ENCODE measurements at regions not wholly inside any gene's neighbourhood (a gene's known extent, or its start where the extent isn't known, plus 50 kb on each side); places are given as distances from the start of the nearest gene placed in this dataset.
"Not testable (repeated sequence)": the region's sequence is repeated elsewhere in the genome, so short reads cannot be mapped to it uniquely, and the experiment has no call there.

DNA sequence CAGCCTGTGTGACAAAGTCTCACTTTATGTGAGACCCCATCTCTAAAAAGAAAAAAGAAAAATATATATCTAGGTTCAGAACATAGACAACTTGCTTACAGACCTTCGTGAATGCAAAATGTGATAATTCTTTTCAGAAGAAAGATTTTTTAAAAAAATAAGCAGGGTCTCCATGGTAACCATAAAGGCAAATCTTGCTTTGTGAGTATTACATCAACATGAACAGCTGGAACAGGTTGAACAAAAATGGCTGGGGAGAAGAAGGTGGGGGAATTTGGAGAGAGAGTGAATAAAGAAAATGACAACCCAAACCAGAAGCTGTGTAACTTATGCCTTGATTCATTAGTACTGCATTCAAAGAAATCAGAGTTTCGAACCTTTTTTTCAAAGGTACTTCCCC lies 125.2 kb upstream of the RAP2B start:
- FAIRE-seq, result no peak

DNA sequence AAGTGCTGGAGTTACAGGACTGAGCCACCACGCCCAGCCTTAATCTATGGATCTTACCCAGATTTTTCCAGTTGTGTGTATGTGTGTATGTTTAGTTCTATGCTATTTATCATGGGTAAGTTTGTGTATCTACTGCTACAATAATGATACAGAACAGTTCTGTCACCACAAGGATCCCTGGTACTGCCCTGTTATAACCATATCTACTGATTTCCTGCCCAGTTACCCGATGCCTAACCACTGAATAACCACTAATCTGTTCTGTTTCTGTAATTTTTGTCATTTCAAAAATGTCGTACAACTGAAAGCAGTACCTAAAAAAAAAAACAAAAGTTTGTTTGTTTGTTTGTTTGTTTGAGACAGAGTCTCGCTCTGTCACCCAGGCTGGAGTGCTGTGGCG lies 123.7 kb upstream of the RAP2B start:
- no peak for FAIRE-seq

DNA sequence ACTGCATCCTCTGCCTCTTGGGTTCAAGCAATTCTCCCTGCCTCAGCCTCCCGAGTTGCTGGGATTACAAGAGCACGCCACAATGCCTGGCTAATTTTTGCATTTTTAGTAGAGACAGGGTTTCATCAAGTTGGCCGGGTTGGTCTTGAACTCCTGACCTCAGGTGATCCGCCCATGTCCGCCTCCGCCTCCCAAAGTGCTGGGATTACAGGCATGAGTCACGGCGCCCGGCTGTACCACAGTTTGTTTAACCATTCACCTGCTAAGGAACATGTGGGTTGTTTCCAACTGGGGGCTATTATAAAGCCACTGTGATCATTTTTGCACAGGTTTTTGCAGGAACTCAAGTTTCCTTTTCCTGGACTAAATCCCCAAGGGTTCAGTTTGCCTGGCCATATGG lies 123.2 kb upstream of the RAP2B start:
- FAIRE-seq, result no peak

DNA sequence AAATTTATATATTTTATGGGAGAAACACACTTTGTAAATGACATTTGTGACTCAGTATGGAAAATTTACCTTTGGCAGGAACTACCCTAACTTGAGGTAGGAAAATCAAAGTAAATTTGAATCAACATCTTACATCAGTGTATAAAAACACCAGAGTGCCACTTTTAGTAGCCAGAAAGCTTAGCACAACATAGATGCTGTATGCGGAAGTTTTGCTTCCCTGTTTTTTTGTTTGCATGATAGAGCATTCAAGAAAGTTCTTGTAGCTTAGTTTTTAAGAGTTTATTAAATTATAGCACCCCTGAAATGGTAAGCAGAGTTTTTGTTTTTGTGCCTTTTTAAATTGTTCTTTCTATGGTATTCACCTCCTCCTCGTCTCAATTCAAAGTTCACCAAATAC lies 120.8 kb upstream of the RAP2B start:
- no peak for FAIRE-seq

DNA sequence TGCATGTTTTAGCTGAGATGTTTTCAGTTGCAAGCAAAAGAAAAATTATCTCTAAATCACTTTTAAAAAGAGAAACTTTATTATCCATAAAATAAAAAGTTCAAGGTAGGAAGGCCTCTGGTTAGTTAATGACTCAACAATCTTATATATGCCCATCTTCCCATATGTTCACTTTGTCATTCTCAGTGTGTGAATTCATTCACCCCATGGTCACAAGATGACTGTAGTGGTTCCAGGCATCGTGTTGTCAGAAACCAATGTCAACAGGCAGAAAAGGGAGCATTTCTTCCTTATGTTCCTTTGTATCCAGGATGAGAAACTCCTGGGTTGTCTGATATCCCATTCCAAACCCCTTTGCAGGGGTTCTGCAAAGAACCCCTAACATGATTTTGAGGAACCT lies 119.9 kb upstream of the RAP2B start:
- FAIRE-seq, result no peak

DNA sequence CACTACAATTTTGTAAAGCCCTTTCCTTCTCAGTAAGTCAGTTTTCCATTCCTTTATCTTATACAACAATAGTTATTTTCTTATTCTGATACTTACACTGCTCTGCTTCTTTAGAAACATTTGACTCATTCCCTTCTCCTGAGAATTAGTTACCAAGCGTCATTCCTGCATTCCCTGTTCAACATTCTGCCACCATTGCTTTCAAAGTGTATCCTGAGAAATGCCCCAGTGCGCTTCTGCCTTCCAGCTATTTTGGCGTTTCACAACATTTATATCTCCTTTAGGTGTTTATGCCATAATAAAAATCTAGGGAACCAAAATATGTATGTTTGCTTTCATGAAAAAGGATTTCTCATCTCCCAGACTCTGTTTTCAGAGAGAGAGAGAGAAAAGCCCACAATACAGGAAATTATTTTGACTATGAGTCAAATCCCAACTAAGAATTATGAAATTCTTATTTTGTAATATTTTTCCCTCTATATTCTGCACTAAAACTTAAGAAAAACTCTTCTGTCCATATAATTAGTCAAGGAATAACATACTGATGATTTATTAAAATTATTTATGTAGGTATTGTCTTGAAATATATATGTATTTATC lies 118.2 kb upstream of the RAP2B start:
- FAIRE-seq, result no peak

DNA sequence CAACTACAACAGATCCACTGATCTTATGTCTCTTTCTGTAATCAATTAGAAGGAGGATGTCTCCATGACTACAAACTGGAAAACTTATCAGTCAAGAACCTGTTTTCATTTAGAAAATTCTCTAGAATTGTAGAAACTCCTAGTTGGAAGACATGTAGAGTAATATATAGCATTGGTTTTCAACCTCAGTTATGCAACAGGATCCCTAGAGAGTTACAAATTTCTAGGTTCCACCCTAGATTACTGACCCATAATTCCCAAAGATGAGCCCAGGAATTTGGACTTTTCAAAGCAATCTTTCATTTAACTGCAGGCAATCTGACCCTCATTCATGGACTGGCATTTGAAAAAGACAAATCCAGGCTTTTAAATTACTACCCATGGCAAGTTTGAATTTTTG lies 116.9 kb upstream of the RAP2B start:
- FAIRE-seq, result no peak

DNA sequence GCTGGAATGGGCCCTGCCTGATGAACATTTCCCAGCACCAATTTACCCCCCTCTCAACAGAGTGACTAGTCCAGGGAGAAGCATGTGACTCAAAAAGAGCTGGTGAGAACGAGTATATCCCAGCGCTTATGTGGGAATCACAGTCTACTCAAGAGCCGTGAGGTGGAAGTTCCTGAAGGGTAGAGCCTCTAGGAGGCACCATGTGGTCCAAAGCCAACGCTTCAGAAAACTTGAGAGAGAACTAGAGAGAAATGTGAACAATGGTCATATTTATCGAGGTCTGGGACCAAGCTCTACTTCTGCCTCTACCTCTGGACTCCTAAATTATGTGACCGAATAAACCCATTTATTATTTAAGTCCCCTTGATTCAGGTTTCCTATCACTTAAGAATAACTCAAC lies 111.0 kb upstream of the RAP2B start:
- no peak for FAIRE-seq

DNA sequence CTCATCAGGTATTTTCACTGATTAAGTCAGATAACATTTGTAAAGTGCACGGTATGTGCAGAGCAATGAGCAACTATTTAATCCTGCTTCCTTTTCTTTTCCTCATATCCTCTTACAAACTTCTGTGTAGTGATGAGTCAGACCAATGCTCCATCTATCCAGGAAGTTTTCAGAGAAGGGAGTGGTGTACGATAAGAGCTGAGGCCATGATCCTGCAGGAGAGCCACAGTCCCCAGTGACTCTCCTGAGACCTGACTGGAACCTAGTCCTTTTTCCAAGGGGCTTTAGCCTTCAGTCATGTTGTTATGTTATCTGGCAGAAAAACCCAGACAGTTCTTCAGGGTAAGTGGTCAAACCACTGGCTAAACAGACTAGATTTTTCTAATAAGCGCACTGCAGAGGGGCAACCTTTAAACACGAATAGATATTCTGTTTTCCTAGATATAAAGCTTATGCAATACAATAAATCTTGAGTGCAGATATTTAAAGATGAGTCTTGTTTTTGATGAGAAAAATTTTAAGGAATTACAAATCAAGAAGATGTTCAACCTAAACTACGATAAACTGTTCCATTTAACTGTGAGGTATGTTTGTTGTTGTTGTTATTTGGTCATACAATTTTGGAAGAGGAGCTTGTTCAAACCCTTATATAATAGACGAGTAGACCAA lies 110.5 kb upstream of the RAP2B start:
- FAIRE-seq, result no peak

DNA sequence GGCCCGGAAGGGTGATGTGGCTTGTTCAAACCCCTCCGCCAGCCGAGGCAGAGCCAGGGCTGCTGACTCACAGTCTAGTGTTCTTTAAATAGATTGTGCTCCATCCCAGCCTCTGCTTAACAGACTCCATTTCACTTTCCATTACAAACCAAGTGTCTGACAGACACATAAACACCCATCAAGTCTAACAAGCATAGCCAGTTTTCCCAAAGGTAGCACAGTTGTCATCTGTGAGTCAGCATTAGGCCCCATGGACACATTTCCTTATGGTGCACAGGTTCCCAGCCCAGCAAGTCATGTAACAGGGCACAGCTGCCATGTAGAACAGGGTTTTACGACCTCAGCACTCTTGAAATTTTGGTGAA lies 109.9 kb upstream of the RAP2B start:
- FAIRE-seq, result no peak

DNA sequence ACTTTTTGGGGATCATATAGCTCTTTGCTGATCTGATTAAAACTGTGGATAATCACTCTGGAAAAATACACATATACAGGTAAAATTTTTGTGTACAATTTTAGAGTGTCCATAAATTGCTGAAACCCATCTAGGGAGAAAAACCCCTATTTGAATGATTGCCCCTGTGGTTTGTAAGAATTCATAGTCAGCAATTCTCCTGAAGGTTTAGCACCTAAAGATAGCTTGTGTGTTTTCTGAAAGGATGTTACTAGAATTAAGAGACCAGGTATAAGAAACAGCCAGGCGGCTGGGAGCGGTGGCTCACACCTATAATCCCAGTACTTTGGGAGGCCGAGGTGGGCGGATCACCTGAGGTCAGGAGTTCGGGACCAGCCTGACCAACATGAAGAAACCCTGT lies 106.8 kb upstream of the RAP2B start:
- no peak for FAIRE-seq

DNA sequence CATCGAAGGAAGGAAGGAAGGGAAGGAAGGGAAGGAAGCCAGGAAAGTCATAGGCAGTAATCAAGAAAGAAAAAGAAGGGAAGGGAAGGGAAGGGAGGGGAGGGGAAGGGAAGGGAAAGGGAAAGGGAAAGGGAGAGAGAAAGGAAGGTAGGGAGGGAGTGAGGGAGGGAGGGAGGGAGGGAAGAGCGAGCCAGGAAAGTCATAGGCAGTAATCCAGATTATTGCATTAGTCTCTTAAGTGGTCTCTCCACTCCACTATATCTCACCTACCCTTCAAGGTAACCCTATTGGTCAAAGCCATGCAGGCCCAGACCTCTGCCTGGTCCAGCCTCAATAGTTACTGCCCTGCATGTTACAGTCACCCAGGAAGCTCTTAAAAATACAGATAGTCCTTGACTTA lies 106.2 kb upstream of the RAP2B start:
- no peak for FAIRE-seq

DNA sequence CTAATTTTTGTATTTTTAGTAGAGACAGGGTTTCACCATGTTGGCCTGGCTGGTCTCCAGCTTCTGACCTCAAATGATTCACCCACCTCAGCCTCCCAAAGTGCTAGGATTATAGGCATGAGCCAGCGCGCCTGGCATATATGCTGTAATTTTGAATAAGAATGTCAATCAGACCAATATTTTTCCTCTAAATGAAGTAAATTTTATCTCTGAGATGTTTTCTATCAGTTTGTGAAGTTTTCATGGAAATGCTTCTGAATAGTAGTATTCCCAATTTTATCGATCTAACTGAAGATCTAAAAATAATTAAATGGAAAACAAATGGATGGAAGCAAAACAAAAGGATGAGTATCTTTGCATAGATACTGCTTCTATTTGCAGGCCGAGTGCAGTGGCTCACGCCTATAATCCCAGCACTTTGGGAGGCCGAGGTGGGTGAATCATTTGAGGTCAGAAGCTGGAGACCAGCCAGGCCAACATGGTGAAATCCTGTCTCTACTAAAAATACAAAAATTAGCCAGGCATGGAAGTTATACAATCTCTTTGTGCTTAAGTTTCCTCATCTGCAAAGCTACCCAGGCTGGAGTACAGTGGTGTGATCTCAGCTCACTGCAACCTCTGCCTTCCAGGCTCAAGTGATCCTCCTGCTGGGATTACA lies 103.9 kb upstream of the RAP2B start:
- not testable (repeated sequence) for FAIRE-seq

DNA sequence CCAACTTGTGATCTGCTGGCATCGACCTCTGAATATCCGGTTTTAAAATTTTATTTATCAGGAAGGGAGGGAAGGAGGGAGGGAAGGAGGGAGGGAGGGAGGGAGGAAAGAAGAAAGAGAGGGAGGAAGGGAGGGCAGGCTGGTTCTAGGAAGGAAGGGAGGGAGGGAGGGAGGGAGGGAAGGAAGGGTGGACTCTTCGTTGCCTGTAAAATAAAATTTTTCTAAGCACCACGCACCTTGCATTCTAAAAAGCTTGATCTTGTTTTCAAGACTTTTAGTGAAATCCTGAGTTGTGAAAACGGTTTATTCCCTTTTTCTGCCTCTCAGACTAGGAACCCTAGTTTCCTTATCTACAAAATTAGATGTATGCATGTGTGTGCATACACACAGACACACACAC lies 101.7 kb upstream of the RAP2B start:
- FAIRE-seq, result no peak

DNA sequence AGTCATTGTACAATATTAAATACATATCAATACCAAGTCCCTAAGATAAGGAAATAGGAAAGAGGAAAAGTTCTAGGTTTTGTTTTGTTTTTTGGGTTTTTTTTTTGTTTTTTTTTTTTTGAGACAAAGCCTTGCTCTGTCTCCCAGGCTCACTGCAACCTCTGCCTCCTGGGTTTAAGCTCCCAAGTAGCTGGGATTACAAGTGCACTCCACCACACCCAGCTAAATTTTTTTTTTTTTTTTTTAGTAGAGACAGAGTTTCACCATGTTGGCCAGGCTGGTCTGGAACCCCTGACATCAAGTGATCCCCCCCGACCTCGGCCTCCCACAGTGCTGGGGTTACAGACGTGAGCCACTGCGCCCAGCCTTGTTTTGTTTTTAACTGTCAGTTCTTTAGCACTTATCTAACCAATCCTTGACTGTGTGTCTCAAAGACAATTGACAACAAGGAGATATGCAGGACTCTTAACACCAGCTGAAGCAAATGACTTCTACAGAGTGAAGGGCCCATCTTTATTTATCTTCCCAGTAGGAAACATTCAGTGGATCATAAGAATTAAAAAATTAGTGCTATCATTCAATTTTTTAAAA lies 100.0 kb upstream of the RAP2B start:
- FAIRE-seq, result no peak

DNA sequence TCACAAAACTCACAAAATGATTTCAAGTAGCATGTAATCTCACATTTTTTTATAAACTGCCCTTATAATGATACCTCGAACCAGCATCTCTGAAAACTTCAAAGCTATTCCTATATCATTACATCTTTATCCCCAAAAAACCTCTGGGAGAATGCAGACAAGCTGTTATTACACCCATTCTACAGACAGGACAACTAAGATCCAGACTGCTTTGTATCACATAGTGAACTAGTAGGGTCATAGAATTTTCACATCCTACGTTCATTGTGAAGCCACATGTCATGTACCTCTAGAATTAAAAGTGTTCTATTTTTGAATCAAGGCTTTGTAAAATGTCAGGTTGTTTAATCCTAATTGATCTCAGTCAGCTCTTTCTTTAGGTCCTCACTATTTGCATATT lies 98.7 kb upstream of the RAP2B start:
- FAIRE-seq, result no peak

DNA sequence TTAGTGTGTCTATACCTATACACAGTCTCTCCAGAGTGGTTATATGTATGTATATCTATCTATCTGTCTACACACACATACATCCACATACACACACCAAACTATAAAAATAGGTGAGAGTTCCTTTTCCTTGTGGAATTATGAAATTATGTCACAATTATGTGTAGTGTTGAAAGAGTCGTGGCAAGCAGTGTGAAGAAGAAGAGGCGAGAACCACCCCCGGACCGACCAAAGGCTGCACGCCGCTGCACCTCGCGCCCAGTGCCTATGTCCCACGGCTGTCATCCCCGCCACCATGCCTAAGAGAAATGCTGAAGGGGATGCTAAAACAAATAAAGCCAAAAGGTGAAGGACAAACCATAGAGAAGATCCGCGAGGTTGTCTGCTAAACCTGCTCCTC lies 95.0 kb upstream of the RAP2B start:
- no peak for FAIRE-seq

DNA sequence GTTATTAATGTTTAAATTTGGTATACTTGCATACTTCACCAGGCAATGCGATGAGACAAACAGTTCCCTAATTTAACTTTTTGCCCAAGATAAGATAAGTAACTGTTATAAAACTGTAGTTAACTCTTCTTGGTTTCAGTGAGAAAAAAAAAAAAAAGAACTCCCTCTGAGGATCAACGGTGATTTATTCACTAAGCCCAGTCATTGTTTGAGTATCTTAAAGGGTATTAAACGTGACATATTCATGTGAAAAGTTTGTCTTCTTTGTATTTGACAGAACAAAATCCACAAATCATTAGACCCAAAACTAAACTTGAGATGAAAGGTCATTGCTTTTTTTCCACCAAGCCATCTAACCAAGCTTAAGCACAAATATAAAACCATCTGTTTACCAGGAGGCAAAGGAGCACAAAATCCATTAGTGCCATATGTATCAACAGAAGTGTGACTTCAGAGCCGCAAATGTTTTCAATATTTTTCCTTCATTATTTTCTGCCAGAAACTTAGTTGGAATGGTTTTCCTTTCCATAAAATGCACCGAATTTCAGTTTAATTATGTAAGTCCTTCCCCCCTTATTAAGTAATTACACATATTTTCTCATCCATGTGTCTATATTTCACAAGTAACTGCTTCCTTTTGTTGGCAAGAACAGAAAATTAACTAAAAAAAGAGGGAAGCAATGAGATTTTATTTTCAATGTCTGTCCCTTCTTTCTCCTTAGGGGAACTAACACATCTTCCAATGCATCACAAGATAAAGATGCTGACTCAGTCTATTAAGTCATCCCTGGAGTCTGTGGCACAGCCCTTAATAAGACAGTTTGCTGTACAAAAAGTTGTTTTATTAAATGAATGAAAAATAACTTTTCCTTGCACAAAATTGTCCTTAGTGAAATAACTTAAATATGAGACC lies 92.2 kb upstream of the RAP2B start:
- peak; percentile 91 for FAIRE-seq

DNA sequence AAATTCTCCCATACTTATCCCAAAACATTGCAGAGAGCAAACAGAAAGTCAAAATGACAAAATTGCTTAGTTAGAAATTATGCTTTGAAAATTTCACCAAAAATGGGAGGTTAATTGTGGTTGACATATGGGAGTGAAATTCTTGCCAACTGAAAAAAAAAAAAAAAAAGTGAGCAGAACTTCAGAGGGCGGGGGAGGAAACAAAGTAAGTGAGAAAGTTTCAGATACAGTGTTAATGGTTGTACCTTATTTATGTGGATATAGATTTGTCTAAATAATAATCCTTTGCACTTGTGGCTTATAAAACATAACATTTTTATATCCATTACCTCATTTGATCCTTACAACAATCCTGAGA lies 91.5 kb upstream of the RAP2B start:
- FAIRE-seq, result peak; percentile 60

DNA sequence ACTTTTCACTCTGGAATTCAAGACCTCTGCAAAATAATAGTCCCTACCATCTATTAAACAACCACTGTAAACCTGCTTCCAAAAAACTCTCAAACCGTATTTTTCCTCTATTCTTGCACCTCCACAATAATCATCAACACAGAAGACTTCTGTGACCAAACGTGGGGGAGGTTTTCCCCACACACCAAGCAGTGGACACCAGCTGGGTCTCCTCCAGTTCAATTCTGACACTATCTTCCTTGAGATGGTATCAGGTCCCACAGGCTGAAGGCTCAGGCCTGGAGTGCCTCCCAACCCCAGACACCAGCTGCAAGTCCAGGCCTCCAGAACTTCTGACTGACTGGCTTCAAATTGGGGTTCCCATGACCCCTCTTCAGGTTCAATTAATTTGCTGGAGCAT lies 89.6 kb upstream of the RAP2B start:
- FAIRE-seq, result no peak

DNA sequence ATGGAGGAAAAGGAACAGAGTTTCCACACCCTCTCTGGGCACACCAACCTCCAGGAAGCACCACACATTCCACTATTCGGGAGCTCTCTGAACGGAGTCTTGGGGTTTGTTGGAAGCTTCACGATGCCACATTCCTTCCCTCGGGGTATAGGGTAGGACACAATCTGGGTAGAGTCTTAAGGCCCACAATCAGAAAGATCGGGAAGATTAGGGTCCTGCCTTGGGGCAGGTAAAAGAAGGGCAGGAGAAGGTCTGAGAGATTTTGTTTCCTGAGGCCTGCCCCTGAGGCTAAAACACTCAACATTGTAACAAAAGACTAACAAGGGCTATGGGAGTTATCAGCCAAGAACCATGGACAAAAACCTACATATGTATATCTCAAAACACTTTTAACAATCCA lies 89.2 kb upstream of the RAP2B start:
- FAIRE-seq, result no peak

DNA sequence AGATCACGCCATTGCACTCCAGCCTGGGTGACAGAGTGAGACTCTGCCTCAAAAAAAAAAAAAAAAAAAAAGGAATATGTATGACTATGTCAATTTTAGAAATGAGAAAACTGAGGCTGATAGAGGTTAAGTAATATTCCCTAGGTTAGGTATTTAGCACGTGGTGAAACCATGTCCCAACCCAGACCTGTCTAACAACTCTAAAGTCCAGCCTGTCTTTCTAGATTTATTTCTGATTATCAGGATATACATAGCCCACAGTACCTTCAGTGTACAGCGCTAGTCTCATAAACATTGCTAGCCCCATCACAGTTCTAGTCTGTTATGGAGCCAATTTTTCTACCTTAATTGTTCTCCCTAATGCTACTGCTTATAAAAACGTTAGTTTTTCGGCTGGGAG lies 88.4 kb upstream of the RAP2B start:
- FAIRE-seq, result no peak

DNA sequence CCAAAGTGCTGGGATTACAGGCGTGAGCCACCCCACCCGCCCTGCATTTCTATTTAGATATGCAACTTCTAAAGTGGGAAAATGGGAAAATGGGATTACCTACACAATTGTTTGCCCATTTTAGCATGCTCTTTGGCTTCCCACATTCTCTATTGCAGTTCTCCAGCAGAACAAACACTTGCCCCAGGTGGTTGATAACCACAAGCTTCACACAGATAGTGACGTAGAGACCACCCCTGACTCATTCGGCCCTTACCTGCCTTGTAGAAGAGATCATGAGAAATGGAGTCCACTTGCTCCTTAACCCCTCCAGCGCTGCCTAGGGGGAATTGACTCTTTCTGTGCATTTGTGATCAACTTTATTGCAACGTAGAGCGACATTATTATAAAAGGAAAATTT lies 83.2 kb upstream of the RAP2B start:
- FAIRE-seq, result no peak
